ENCODE measurements at regions not wholly inside any gene's neighbourhood (a gene's known extent, or its start where the extent isn't known, plus 50 kb on each side); places are given as distances from the start of the nearest gene placed in this dataset.
"Not testable (repeated sequence)": the region's sequence is repeated elsewhere in the genome, so short reads cannot be mapped to it uniquely, and the experiment has no call there.

- DNase-seq, result no peak
These were observed 483.6 kb downstream of the GBE1 start for GRCh38 chr3:81277853-81278252.

DNA sequence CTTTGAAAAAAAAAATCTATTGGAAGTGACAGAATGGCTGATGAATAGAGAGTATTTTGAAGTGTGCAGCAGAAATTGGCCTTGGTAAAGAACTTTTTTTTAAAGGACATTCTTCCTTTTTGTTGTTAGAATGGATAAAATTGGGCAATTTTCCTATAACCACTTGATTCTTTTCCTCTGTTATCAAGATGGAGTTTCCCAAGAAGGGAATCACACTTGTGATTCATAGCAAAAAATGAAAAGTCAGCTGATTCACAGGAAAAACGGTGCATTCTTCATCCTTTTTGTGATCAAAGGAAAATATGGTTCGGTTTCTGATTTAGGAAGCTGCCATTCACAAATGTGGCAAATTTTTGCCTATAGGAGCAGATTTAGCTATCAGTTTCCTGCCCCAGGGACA, 486.8 kb downstream of the GBE1 start:
- DNase-seq, result no peak

DNA sequence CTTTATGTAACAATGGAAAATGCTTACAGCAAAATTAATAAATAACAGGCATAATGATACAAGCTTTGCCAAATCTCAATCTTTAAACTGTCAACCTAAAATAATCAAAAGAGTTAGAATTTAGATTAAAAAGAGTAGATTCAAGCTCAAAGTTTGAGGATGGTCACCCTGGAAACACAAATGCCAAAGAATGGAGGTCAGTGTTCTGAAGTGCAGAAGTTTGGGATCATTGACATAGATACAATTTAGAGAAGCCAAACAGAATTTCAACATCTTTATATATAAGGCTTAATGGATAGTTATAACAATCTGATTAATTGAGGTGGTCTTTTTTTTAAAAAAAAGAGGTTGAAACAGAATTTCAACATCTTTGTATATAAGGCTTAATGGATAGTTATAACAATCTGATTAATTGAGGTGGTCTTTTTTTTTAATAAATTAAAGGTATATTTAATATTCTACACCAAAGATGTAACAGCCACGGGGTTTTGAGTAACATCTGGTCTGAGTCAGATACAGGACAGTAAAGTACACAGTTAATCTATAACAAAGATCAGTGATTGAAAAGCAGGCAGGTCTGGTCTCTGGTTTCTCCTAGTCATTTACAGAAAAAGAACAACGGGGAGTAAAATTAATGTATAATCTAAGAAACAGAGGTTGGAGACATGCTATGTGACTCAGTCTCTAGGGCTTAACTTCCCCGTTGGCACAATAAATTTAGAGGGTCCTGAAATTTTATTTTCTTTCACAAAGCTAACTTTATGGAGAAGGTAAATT, 490.7 kb downstream of the GBE1 start:
- no peak for DNase-seq

DNA sequence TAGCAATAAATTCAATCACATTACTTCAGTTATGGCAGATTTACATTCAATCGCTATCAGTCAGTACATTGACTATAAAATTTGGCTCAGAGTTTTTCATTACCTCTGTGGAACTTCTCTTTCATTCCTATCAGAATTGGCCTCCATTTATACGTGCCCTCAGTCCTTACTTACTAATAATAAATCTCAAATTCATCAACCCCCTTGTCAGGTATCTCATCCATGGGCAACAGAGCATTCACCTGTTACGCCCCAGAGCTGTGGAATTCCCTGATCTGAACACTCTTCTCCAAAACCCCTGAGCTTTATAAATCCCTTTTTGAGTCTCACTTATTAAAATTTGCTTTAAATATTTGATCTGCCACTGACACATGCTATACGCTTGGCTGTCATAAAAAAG, 492.9 kb downstream of the GBE1 start:
- DNase-seq, result no peak

- DNase-seq, result no peak
These were observed 499.4 kb downstream of the GBE1 start for GRCh38 chr3:81261996-81262395.

DNA sequence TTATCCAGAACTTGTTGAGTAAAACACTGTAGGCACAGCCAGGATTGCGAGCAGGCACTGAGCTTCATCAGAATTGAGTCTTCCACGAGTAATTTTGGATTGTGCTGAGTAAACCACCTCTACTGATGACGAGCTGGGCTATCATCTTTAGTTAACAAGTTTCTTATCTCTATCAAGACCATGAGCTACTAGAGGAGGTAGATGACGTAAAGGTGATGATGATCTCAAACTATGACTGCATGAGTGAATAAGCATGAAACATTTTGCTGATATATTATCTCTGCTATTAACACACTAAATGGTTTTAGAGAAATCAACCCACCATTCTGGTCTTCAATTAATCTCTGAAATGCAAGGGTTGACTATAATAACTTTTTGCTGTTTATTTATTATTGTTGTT, 506.0 kb downstream of the GBE1 start:
- no peak for DNase-seq

DNA sequence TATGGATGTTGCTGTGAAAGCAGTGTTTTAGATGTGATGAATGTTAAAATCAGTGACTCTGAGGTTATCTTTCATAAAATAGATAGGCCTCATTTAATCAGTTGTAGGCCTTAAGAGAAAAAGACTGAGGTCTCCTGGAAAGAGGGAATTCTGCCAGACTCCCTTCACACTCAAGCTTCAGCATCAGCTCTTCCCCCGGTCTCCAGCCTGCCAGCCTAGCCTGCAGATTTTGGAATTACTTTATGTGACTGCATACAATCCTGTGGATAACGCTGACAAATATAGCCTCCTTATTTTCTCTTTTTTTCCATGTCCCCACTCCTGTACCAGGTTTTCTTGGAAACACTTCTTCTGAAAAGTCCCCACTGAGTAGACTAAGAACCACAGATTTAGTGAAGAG, 510.3 kb downstream of the GBE1 start:
- DNase-seq, result no peak

GRCh38 chr3:81249540-81250029, 511.9 kb downstream of the GBE1 start:
- no peak for DNase-seq

DNA sequence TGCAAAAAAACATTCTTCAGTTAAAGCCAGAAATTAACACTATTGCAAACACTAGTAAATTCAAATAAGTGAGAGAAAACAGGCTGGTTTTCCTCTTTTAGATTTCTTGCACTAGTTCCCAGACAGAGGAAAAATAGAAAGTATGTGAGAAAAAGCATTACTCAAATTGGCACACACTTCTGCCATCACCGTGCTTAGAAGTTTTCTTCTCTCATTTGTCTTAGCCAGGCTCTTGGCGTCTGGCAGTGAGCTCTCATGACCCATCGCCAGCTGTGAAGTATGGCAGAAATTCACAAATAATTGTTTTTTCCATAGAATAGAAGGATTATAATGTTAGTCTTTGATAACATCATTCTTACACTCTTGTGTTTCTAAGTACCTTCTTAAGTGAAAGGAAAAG, 515.9 kb downstream of the GBE1 start:
- peak in 1 of 2 donors; percentile 19 for DNase-seq

GRCh38 chr3:81245043-81245442, 516.4 kb downstream of the GBE1 start:
- no peak for DNase-seq

GRCh38 chr3:81244231-81244630, 517.2 kb downstream of the GBE1 start:
- DNase-seq, result no peak

DNA sequence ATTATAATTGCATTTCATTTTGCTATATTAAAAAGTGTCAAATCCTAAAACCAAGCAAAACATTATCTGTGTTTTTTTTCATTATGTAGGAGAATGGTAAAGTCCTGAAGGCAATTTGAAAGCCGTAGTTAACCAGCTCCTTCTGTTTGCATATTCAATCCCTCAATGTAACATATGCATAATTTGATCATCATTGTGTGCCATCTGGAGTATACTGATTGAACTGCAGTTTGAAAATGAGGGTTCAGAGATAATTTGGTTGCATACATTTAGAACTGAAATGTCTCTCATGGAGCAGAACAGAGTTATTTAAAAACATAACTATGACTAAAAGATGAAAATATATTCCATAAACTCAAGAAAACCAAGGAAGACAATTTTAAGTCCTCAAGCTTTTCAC, 518.6 kb downstream of the GBE1 start:
- peak in 1 of 2 donors; percentile 43 for DNase-seq

DNA sequence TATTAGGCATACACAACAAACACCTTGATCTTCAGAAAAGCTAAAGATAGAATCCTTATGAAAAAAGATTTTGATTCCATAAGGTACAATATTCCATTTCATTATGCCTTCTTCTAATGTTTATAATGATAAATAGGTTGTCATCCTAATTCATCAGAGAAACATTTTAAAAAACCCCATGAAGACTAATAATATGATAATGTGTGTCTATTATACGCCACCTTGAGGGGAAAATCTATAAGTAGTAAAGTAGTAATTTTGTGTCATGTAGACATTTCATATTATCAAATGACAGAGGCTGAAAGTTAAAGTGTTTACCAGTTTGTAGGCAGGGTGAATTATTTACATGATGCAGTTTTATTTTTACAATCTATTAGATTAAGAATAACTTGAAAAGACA, 524.3 kb downstream of the GBE1 start:
- DNase-seq, result no peak

- DNase-seq, result peak in 1 of 2 donors; percentile 50
These were observed 543.4 kb downstream of the GBE1 start for GRCh38 chr3:81218023-81218422.

DNA sequence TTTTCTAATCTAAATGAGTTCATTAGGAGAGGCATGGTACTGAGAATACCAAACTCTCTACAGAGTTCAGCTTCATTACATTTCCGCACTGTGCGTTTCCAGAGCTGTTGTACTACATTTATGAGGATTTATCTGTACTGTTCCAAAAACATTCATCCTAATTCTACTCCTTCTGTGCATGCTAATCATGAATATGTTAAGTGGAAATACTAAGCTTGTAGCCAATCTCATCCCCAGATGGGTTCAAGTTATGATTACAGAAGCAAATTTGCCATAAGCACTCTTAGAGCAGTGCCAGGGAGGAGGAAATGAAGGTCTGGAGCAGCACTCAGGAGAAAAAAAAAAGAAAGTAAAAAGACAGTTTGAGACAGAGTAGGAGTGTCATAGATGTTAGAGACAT, 544.3 kb downstream of the GBE1 start:
- DNase-seq, result no peak

GRCh38 chr3:81216192-81216591, 545.3 kb downstream of the GBE1 start:
- no peak for DNase-seq

GRCh38 chr3:81214631-81215030, 546.8 kb downstream of the GBE1 start:
- DNase-seq, result no peak

GRCh38 chr3:81199587-81199986, 561.9 kb downstream of the GBE1 start:
- DNase-seq, result no peak

DNA sequence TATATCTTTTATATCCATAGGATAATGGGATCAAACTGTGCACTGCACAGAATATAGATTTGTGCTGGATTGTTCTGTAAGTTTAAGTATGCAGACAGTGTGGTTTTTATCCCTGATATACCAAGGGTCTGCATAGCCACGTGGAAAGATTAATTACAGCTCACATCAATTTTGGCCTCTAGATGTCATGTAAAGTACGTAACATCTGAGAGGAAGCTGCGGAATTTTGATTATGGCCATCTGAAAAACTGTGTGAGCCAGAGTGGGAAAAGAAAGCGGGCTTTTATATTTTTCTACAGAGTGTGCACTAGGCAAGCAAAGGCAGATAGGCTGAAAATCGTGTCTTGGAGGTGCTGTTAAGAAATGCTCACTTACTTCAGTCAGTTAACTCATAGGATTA, 562.7 kb downstream of the GBE1 start:
- DNase-seq, result no peak

GRCh38 chr3:81198216-81198615, 563.2 kb downstream of the GBE1 start:
- no peak for DNase-seq

GRCh38 chr3:81197386-81197785, 564.1 kb downstream of the GBE1 start:
- DNase-seq, result no peak

DNA sequence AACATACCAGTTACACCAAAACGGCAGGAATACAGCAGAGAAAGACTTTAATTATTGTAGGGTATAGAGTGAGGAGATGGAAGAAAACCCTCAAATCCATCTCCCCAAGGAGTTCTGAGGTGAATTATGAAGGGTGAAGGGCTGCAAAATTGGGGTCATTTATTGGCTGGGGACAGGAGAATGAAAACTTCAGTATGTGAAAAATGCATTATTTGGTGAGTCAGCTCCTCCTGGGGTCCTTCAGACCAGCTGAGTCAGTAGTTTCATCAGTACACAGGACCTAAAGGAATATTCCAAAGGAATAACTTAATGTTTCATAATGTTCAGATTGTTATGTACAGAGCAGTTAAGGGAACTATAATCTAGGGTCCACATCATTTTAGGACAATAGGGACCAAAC, 566.0 kb downstream of the GBE1 start:
- DNase-seq, result no peak

GRCh38 chr3:81186412-81186811, 575.0 kb downstream of the GBE1 start:
- no peak for DNase-seq

- DNase-seq, result not testable (repeated sequence)
These were observed 579.2 kb downstream of the GBE1 start for GRCh38 chr3:81182086-81182875.
